AG09309 (cell line): ENCODE measurements at regions not wholly inside any gene's neighbourhood (a gene's known extent, or its start where the extent isn't known, plus 50 kb on each side); places are given as distances from the start of the nearest gene placed in this dataset.
"Not testable (repeated sequence)": the region's sequence is repeated elsewhere in the genome, so short reads cannot be mapped to it uniquely, and the experiment has no call there.

Experiments
- DNase-seq: peaks from one replicate; pipeline ENCODE4 v3.0.0-alpha.2; 2010; ENCODE audit warnings: low read depth
- H3K4me3 ChIP-seq: 2 replicates; pipeline ENCODE4 v1.5.1; 2011; ENCODE audit warnings: mild to moderate bottlenecking, low read depth, low read length, moderate library complexity; ENCODE audit not compliant: control insufficient read depth
- CTCF ChIP-seq: IDR thresholded peaks from 2 replicates; pipeline ENCODE4 v1.5.1; 2011; ENCODE audit warnings: mild to moderate bottlenecking, low read depth, low read length, inconsistent platforms; ENCODE audit not compliant: insufficient read depth, control insufficient read depth; ENCODE audit errors: missing control alignments

- peak; percentile 68 for DNase-seq
Measured at GRCh38 chr17:71441098-71441497, 679.7 kb upstream of the SOX9 start.

GRCh38 chr17:71444078-71444477 is 676.7 kb upstream of the SOX9 start:
- TF ChIP-seq CTCF, result no peak
- H3K4me3 ChIP-seq, result no peak overlapping the region
- DNase-seq, result no peak

More at GRCh38 chr17:71441098-71441497, 679.7 kb upstream of the SOX9 start:
- no peak for TF ChIP-seq CTCF
- H3K4me3 ChIP-seq, result no peak overlapping the region

- no peak overlapping the region for H3K4me3 ChIP-seq
- no peak for DNase-seq
- TF ChIP-seq CTCF, result no peak
Measured at GRCh38 chr17:71446645-71447437, 674.0 kb upstream of the SOX9 start.

GRCh38 chr17:71447644-71448043 is 673.2 kb upstream of the SOX9 start:
- no peak for DNase-seq
- no peak overlapping the region for H3K4me3 ChIP-seq
- TF ChIP-seq CTCF, result no peak

- not testable (repeated sequence) for DNase-seq, H3K4me3 ChIP-seq
Measured at GRCh38 chr17:71450657-71451056, 670.2 kb upstream of the SOX9 start.

- H3K4me3 ChIP-seq, result no peak overlapping the region
Measured at GRCh38 chr17:71453876-71454422, 666.9 kb upstream of the SOX9 start.

More at GRCh38 chr17:71453876-71454422, 666.9 kb upstream of the SOX9 start:
- DNase-seq, result no peak
- TF ChIP-seq CTCF, result no peak
